HG02610 (cell line): ENCODE measurements at regions not wholly inside any gene's neighbourhood (a gene's known extent, or its start where the extent isn't known, plus 50 kb on each side); places are given as distances from the start of the nearest gene placed in this dataset.
"Not testable (repeated sequence)": the region's sequence is repeated elsewhere in the genome, so short reads cannot be mapped to it uniquely, and the experiment has no call there.

ENCODE experiments used
- ATAC-seq: cut with Tn5 transposase; IDR thresholded peaks from one replicate; pipeline ENCODE4 v1.9.1; 2021; ENCODE audit warnings: mild to moderate bottlenecking, moderate library complexity; ENCODE audit not compliant: unreplicated experiment

DNA sequence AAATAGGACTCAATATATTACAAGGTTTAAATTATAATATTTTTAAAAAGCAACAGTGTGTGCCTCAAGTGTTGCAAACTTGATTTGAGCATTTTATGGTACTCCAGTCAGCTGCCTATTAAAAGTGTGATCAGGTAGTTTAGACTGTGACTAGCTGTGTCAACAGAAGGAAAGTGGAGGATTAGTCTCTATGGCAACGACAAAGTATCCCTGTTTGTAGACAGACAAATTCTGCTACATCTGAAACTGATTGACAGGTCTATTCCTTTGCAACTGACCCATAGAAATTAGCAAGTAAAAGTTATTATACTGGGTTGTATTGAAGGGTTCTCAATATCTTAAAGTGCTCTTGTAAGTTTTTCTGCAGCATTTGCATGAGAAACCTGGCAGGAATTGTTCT, 249.8 kb upstream of the ARRDC3 start:
- no peak for ATAC-seq

DNA sequence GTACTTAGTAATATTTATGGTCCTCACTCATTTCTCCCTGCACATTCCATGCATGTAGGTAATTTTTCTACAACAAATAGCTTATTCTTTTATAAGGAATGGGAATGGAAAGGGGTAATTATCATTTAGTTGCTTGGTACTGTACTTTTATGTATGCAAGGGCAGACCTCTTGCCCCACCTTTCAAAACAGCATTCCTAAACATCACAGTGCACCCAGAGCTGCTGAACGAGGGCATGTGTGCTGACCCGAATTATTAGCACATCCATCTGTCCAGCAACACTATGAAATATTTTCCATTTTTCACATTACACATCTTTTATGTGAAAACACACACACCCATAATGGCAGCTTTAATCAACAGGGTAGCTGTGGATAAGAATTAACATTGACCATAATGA, 228.6 kb upstream of the ARRDC3 start:
- no peak for ATAC-seq

GRCh38 chr5:91607675-91608074, 224.6 kb upstream of the ARRDC3 start:
- ATAC-seq, result no peak

GRCh38 chr5:91599863-91600262, 216.7 kb upstream of the ARRDC3 start:
- ATAC-seq, result no peak

DNA sequence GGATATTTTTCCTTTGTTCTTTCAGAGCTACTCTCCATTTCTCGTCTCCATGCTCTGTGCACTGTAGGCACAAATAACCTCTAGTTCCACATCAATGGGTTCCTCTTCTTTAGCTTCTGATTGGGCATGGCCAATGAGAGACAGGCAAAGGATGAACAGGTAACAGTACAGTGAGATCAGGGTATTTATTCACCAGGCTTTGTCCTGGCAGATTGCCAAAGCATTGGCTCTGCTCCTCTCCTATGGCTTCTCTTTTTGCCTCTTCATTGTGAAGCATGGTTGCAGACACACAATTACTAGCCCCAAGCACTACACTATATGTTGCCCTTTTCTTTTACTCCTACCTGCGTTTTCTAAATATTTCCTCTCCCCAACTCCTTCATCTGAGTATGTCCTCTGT, 215.1 kb upstream of the ARRDC3 start:
- no peak for ATAC-seq

GRCh38 chr5:91595424-91595823, 212.3 kb upstream of the ARRDC3 start:
- no peak for ATAC-seq

- no peak for ATAC-seq
Measured at GRCh38 chr5:91591076-91591475, 208.0 kb upstream of the ARRDC3 start.

GRCh38 chr5:91586232-91586631, 203.1 kb upstream of the ARRDC3 start:
- ATAC-seq, result no peak

GRCh38 chr5:91584352-91584751, 201.2 kb upstream of the ARRDC3 start:
- no peak for ATAC-seq

GRCh38 chr5:91566012-91566411, 182.9 kb upstream of the ARRDC3 start:
- not testable (repeated sequence) for ATAC-seq

DNA sequence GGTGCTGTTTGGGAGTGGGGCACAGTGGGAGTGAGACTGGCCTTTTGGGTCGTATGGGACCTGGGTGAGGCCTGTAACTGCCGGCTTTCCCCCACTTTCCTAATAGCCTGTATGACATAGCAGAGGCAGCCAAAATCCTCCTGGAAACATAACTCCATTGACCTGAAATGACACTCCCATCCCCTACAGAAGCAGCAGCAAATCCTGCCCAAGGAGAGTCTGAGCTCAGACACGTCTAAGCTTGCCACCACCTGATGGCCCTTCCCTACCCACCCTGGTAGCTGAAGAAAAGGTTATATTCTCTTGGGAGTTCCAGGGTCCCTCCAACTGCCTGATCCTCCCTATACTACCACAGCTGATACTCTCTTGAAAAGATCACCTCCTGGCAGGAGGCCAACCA, 179.8 kb upstream of the ARRDC3 start:
- ATAC-seq, result no peak

DNA sequence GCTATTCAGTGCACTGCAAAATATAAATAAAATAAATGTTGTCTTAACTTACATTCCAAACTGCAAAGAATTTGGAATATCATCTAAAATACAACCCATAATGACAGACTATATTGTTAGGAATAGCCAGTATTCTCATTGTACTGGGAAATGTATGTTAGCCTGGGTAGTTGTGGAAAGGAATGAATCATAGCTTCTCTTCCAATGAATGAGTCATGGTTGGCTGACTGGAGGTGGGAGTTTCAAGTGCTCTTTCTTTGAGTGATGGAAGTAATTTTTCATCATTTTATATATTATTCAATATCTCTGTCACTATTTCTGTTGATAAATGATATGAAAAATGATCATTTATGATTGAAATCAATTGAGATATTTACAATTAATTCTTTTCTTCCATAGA, 158.6 kb upstream of the ARRDC3 start:
- no peak for ATAC-seq

DNA sequence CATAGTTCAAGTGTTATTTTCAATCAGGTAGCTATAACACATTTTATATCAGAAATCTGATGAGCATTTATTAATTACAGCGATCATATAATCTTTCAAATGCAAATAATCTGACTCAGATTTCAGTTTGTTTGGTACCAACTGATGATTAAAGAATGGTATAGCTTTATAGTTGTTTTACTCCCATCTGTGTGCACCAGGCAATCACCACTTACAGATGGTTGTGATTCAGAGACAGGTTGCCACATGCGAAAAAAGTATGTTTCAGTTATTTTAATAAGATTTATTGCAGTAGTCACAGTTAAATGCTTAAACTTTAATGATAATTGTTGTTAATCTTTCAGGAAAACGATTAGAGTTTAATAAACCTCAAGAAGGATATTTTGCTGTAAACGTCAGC, 155.1 kb upstream of the ARRDC3 start:
- ATAC-seq, result no peak

GRCh38 chr5:91535499-91535898, 152.4 kb upstream of the ARRDC3 start:
- ATAC-seq, result no peak

- ATAC-seq, result no peak
Measured at GRCh38 chr5:91534332-91534731, 151.2 kb upstream of the ARRDC3 start.

DNA sequence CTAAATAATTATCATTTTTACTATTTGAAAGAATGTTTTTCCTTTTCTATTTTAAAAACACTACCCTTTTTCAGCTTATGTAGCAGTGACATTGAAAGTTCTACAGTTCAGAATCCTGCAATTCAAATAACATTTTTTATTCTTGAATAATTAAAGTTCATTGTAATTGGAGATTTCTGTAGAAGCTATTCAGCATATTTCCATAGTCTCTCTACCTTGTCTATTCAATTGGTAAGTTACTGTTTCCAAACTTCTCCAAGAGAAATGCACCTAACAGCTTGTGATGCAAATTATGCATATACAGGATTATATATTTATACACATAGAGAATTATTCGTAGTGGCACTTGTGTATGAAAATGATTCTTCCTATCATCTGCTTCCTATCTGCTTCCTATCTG, 149.7 kb upstream of the ARRDC3 start:
- no peak for ATAC-seq

GRCh38 chr5:91532281-91532680, 149.2 kb upstream of the ARRDC3 start:
- no peak for ATAC-seq

DNA sequence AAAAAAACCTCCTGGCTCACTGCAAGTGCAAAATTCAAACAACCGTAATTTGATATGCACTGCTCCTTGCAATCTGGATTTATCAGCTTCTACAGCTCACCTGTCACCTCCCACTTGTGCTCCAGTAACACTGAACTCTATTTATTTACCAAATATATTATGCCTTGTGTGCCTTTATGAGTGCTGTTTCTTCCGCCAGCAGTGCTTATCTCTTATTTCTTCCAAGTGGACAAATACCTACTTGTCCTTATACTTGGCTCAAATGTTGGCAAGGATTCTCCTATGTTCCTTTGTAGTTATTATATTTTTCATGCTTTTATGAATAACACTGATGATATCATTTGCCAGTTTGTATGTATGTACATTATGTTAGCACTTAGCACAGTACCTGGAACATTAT, 145.7 kb upstream of the ARRDC3 start:
- no peak for ATAC-seq

GRCh38 chr5:91521785-91522184, 138.7 kb upstream of the ARRDC3 start:
- ATAC-seq, result no peak

DNA sequence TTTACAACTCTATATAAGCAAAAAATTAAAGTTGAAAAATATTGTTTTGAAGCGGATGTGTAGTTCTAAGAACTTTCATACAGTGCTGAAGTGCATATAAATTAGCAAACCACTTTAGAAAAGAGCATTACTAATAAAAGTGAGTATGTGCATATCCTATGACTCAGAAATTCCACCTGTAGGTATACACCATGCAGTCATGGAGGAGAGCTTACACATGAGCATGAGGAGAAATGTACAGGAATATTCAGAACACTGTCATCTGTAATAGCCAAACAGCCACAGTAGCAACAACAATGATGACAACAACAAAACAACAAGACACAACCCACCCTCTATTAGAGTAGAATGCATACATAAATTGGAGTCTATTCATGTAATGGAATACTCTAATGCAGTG, 138.2 kb upstream of the ARRDC3 start:
- ATAC-seq, result no peak

DNA sequence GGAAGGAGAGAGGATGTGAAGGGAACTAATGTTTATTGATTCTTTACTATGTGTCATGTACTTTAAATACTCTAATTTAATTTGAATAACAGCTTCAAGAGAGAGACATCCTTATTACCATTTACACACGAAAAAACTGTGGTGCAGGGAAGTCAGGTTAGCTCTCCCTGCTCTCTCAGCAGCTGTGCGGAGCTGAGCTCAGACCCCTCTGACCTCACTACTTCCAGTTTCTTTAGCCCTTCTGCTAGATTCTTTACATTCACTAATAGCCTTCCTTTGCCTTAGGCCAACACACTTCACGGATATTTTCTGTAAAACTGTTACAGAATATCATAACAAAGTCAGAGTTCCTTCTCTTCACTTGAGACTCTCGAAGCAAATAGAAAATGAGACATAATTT, 131.3 kb upstream of the ARRDC3 start:
- ATAC-seq, result no peak

DNA sequence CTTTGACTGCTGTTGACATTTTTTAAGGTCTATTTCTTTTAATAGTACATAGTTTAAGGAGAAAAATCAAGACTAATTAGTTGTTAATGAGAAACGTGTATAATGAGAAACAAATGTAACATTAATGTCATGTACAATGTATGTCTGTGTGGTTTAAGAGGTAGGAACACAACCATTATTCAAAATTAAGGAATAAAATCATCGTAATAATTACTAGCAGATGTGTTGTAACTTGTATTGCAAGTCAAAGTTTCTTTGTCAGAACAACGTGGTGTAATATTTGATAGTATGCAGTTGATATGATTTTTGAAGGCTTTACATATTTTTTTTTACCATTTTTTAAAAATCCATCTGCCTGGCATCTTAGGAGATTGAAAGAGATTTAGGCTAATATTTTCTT, 120.2 kb upstream of the ARRDC3 start:
- ATAC-seq, result no peak

- ATAC-seq, result no peak
Measured at GRCh38 chr5:91500758-91501157, 117.6 kb upstream of the ARRDC3 start.

DNA sequence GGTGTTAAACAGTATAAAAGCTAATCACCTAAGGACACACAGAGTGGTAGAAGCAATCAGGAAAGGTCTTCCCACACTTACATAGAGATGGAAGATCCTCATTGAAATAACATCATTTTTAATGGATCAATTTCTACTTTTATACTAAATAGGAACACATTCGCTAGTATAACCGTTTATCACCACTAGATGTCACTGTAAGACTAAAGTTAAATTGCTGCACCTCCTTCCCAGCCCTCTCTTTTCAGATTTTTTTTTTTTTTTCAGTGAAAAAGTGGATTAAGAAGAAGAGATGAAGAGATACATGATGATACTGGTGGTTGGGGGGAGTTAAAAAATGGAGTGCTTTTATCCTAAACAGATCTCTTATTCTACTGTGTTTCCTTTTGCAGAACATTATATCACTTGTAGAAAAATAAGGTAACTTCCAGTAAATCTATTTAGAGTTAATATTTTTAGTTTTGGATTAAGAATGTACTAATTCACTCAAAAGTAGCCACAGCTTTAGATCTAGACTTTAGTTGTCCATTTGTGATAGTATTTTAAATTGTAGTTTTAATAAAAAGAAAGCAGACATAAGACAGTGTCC, 116.9 kb upstream of the ARRDC3 start:
- ATAC-seq, result no peak
